PC-3 (cell line): ENCODE measurements at regions not wholly inside any gene's neighbourhood (a gene's known extent, or its start where the extent isn't known, plus 50 kb on each side); places are given as distances from the start of the nearest gene placed in this dataset.
"Not testable (repeated sequence)": the region's sequence is repeated elsewhere in the genome, so short reads cannot be mapped to it uniquely, and the experiment has no call there.

Experiments used
- ATAC-seq: fragments of 200-7000 bp; cut with Tn5 transposase; 2 replicates; pipeline ENCODE4 v1.9.1; 2020; ENCODE audit warnings: mild to moderate bottlenecking, moderate library complexity
- BruUV-seq: library from RNA; stranded (reverse); fragments of 400-500 nt; replicated peaks from 2 replicates; lab custom pipeline; 2021; lab: Mats Ljungman, UMichigan
- CTCF ChIA-PET: fragments of 300-600 bp; sonication (Branson Sonifier 250); formaldehyde crosslinking; loops from one replicate; lab custom pipeline; 2022; ENCODE audit warnings: antibody characterized with exemption; lab: Charles Lee
- POLR2A ChIA-PET: fragments of 300-600 bp; sonication (Branson Sonifier 250); formaldehyde crosslinking; loops from one replicate; lab custom pipeline; 2022; ENCODE audit warnings: antibody characterized with exemption; ENCODE audit not compliant: unreplicated experiment; lab: Charles Lee
- DNase-seq: peaks from one replicate; pipeline ENCODE4 v3.0.0-alpha.2; 2015
- H2AFZ ChIP-seq: fragments of 300-600 bp; sonication (generic); 2 replicates; pipeline ENCODE4 v1.6.0; 2016; ENCODE audit warnings: antibody characterized with exemption, low read length
- H3F3A ChIP-seq: fragments of 300-600 bp; sonication (generic); one replicate; pipeline ENCODE4 v1.6.0; 2017; ENCODE audit warnings: antibody characterized with exemption, low read length, control low read depth, mild to moderate bottlenecking; ENCODE audit not compliant: unreplicated experiment
- H3K27ac ChIP-seq: fragments of 300-600 bp; sonication (generic); 2 replicates; pipeline ENCODE4 v1.5.1; 2016; ENCODE audit warnings: mild to moderate bottlenecking, low read length
- H3K27me3 ChIP-seq: fragments of 300-600 bp; sonication (generic); 2 replicates; pipeline ENCODE4 v1.6.1; 2016; ENCODE audit warnings: low read length, mixed read lengths
- H3K36me3 ChIP-seq: fragments of 300-600 bp; sonication (generic); 2 replicates; pipeline ENCODE4 v1.6.1; 2016; ENCODE audit warnings: low read depth, mixed run types, low read length, mixed read lengths
- H3K4me1 ChIP-seq: fragments of 300-600 bp; sonication (generic); 2 replicates; pipeline ENCODE4 v1.5.1; 2016; ENCODE audit warnings: low read length; ENCODE audit not compliant: insufficient read depth
- H3K4me2 ChIP-seq: fragments of 300-600 bp; sonication (generic); 2 replicates; pipeline ENCODE4 v1.6.0; 2016; ENCODE audit warnings: low read length
- H3K4me3 ChIP-seq: fragments of 300-600 bp; sonication (generic); 2 replicates; pipeline ENCODE4 v1.5.1; 2016; ENCODE audit warnings: mild to moderate bottlenecking, low read length, mixed read lengths
- H3K79me2 ChIP-seq: fragments of 300-600 bp; sonication (generic); 2 replicates; pipeline ENCODE4 v1.6.1; 2017; ENCODE audit warnings: low read length, mixed read lengths
- H3K9ac ChIP-seq: fragments of 300-600 bp; sonication (generic); 2 replicates; pipeline ENCODE4 v1.6.0; 2016; ENCODE audit warnings: mild to moderate bottlenecking, low read length
- H3K9me2 ChIP-seq: fragments of 300-600 bp; sonication (generic); replicated peaks from 2 replicates; pipeline ENCODE4 v1.6.1; 2016; ENCODE audit warnings: mixed run types, low read length, mixed read lengths
- H3K9me3 ChIP-seq: fragments of 300-600 bp; sonication (generic); 2 replicates; pipeline ENCODE4 v1.6.1; 2016; ENCODE audit warnings: low read length, mixed read lengths
- H4K20me1 ChIP-seq: fragments of 300-600 bp; sonication (generic); 2 replicates; pipeline ENCODE4 v1.6.1; 2016; ENCODE audit warnings: low read length, mixed read lengths
- CTCF ChIP-seq: fragments of 300-600 bp; sonication (generic); conservative IDR thresholded peaks from 2 replicates; pipeline ENCODE4 v1.5.1; 2017; ENCODE audit warnings: antibody characterized with exemption, low read depth, mild to moderate bottlenecking, low read length
- EZH2 ChIP-seq: fragments of 300-600 bp; sonication (generic); IDR thresholded peaks from one replicate; pipeline ENCODE4 v1.6.1; 2017; ENCODE audit warnings: antibody characterized with exemption, mild to moderate bottlenecking, low read length; ENCODE audit not compliant: unreplicated experiment
- EZH2phosphoT487 ChIP-seq: fragments of 300-600 bp; sonication (generic); IDR thresholded peaks from 2 replicates; pipeline ENCODE4 v1.6.1; 2018; ENCODE audit warnings: mild to moderate bottlenecking, antibody characterized with exemption, low read length, borderline replicate concordance
- intact Hi-C: fragments of 100-400 bp; cut with micrococcal nuclease; formaldehyde crosslinking; loops from 2 replicates; pipeline ENCODE4 v1.9.0; 2023

GRCh38 chr5:162607879-162608278, 540.3 kb downstream of the GABRG2 start:
- Histone ChIP-seq H3K36me3 (no peaks in the 10 kb centered on the region), H3K27me3 (no peaks in the 10 kb centered on the region), H3K79me2 (no peaks in the 10 kb centered on the region), H3K9me3 (0 out of 2 replicates have a peak, but pooled peaks cover 4% of the 10 kb centered on the region), H3F3A (no peaks in the 10 kb centered on the region), H3K9me2 (no peaks in the 10 kb centered on the region), H3K4me2 (no peak overlapping the region), H3K4me3 (no peak overlapping the region), H3K27ac (no peak overlapping the region), H2AFZ (no peak overlapping the region), H3K4me1 (no peaks in the 10 kb centered on the region), H3K9ac (no peak overlapping the region), H4K20me1 (no peaks in the 10 kb centered on the region)
- no TSS peak for BruUV-seq
- POLR2A ChIA-PET: no interaction called here
- CTCF ChIA-PET: no interaction called here
- no peak for TF ChIP-seq EZH2
- no peak for TF ChIP-seq EZH2phosphoT487
- no peak; the same call in 1 of the 2 replicates for TF ChIP-seq CTCF
- ATAC-seq (no peak), DNase-seq (no peak)
- intact Hi-C loops: no loop called here

GRCh38 chr5:162621726-162622263, 554.2 kb downstream of the GABRG2 start:
- H3K9ac ChIP-seq, H3K79me2 ChIP-seq, DNase-seq, CTCF ChIA-PET, H3K27ac ChIP-seq, H3K4me3 ChIP-seq, H2AFZ ChIP-seq, intact Hi-C loops, H4K20me1 ChIP-seq, BruUV-seq, H3K36me3 ChIP-seq, H3K9me2 ChIP-seq, H3F3A ChIP-seq, H3K4me2 ChIP-seq, ATAC-seq, H3K9me3 ChIP-seq, POLR2A ChIA-PET, H3K4me1 ChIP-seq, H3K27me3 ChIP-seq: not testable (repeated sequence)

GRCh38 chr5:162624110-162624509, 556.5 kb downstream of the GABRG2 start:
- no peak for TF ChIP-seq EZH2
- no peak for TF ChIP-seq CTCF
- no peak for TF ChIP-seq EZH2phosphoT487
- ATAC-seq: no peak
- H3K4me2 ChIP-seq: no peak overlapping the region
- BruUV-seq: no TSS peak
- CTCF ChIA-PET: no interaction called here
- H3K9me3 ChIP-seq: no peaks in the 10 kb centered on the region
- H4K20me1 ChIP-seq: no peaks in the 10 kb centered on the region
- H3K9me2 ChIP-seq: no peaks in the 10 kb centered on the region
- no peak overlapping the region for H3K9ac ChIP-seq
- POLR2A ChIA-PET: no interaction called here
- no peaks in the 10 kb centered on the region for H3K4me1 ChIP-seq
- no peaks in the 10 kb centered on the region for H3K36me3 ChIP-seq
- no peak for DNase-seq
- no peaks in the 10 kb centered on the region for H3F3A ChIP-seq
- intact Hi-C loops: no loop called here
- H3K79me2 ChIP-seq: no peaks in the 10 kb centered on the region
- H2AFZ ChIP-seq: no peak overlapping the region
- no peaks in the 10 kb centered on the region; the same call in 1 of the 2 replicates for H3K27me3 ChIP-seq
- H3K27ac ChIP-seq: no peak overlapping the region
- no peak overlapping the region for H3K4me3 ChIP-seq
